ENCODE measurements at regions not wholly inside any gene's neighbourhood (a gene's known extent, or its start where the extent isn't known, plus 50 kb on each side); places are given as distances from the start of the nearest gene placed in this dataset.
"Not testable (repeated sequence)": the region's sequence is repeated elsewhere in the genome, so short reads cannot be mapped to it uniquely, and the experiment has no call there.

DNA sequence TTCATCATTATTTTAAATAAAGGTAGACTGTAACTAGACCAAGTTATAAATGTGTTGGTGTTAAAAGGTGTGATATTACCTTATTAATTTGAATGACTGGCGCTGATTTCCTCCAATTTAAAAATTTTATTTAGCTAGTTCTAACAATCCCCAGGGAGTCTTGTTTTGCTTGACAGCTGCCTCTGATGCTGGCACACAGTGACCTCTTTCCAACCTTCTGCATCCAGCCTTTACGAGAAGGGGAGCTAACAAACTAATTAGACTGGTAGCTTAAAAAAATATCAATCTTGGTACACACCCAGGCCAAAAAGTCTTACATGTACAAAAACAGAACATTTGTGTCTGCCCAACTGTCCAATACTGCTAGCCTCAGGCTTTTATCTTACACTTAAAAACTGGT lies 51.8 kb upstream of the ENPEP start:
- Histone ChIP-seq H3K9ac (ENCODE audit: low read depth in 2 of 2, low read length in 2 of 2) (no peak overlapping the region), H3K4me3 (no peak overlapping the region), H3K27ac (no peak overlapping the region), H3K27me3 (no peaks in the 10 kb centered on the region), H3K4me1 (no peaks in the 10 kb centered on the region), H3K9me3 (no peaks in the 10 kb centered on the region), H3K36me3 (no peaks in the 10 kb centered on the region)
- TF ChIP-seq, protein P1, sequence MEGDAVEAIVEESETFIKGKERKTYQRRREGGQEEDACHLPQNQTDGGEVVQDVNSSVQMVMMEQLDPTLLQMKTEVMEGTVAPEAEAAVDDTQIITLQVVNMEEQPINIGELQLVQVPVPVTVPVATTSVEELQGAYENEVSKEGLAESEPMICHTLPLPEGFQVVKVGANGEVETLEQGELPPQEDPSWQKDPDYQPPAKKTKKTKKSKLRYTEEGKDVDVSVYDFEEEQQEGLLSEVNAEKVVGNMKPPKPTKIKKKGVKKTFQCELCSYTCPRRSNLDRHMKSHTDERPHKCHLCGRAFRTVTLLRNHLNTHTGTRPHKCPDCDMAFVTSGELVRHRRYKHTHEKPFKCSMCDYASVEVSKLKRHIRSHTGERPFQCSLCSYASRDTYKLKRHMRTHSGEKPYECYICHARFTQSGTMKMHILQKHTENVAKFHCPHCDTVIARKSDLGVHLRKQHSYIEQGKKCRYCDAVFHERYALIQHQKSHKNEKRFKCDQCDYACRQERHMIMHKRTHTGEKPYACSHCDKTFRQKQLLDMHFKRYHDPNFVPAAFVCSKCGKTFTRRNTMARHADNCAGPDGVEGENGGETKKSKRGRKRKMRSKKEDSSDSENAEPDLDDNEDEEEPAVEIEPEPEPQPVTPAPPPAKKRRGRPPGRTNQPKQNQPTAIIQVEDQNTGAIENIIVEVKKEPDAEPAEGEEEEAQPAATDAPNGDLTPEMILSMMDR (IDR thresholded peaks at IDR 0.05), result no peak
- intact Hi-C loops (cut with DNase I), result no loop called here
- no peak for DNase-seq

GRCh38 chr4:110418641-110419040 lies 57.3 kb upstream of the ENPEP start:
- Histone ChIP-seq H3K9ac (ENCODE audit: low read depth in 2 of 2, low read length in 2 of 2) (no peak overlapping the region), H3K27ac (no peak overlapping the region), H3K4me1 (no peaks in the 10 kb centered on the region), H3K4me3 (no peak overlapping the region), H3K9me3 (no peaks in the 10 kb centered on the region), H3K27me3 (no peaks in the 10 kb centered on the region), H3K36me3 (no peaks in the 10 kb centered on the region)
- TF ChIP-seq, protein P1 (IDR thresholded peaks at IDR 0.05), result no peak
- DNase-seq, result no peak
- intact Hi-C loops (cut with DNase I), result no loop called here

DNA sequence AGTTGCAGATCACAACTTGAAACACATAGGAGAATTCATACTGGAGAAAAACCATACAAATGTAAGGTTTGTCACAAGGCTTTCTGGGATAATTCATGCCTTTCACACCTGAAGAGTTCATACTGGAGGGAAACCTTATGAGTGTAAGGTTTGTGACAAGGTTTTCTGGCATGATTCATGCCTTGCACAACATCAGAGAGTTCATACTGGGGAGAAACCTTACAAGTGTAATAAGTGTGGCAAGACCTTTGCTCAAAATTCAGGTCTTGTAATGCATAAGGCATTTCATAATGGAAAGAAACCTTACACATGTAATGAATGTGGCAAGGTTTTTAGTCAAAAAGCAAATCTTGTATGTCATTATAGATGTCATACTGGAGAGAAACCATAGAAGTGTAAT lies 58.8 kb upstream of the ENPEP start:
- DNase-seq, result no peak
- intact Hi-C loops (cut with DNase I), result no loop called here
- H3K27ac ChIP-seq, result no peak overlapping the region

GRCh38 chr4:110415478-110415877 lies 60.5 kb upstream of the ENPEP start:
- intact Hi-C loops (cut with DNase I), result no loop called here
- TF ChIP-seq, protein P1 (IDR thresholded peaks at IDR 0.05), result no peak
- Histone ChIP-seq H3K27ac (no peak overlapping the region), H3K4me1 (no peaks in the 10 kb centered on the region), H3K4me3 (no peak overlapping the region), H3K9me3 (no peaks in the 10 kb centered on the region), H3K36me3 (no peaks in the 10 kb centered on the region), H3K27me3 (no peaks in the 10 kb centered on the region), H3K9ac (ENCODE audit: low read depth in 2 of 2, low read length in 2 of 2) (no peak overlapping the region)
- no peak for DNase-seq

More for the DNA sequence above, 58.8 kb upstream of the ENPEP start:
- no peaks in the 10 kb centered on the region for H3K9me3 ChIP-seq
- H3K9ac ChIP-seq (ENCODE audit: low read depth in 2 of 2, low read length in 2 of 2), result no peak overlapping the region
- no peaks in the 10 kb centered on the region for H3K27me3 ChIP-seq
- H3K36me3 ChIP-seq, result no peaks in the 10 kb centered on the region
- no peaks in the 10 kb centered on the region for H3K4me1 ChIP-seq
- TF ChIP-seq, protein P1 (IDR thresholded peaks at IDR 0.05), result no peak
- H3K4me3 ChIP-seq, result no peak overlapping the region

DNA sequence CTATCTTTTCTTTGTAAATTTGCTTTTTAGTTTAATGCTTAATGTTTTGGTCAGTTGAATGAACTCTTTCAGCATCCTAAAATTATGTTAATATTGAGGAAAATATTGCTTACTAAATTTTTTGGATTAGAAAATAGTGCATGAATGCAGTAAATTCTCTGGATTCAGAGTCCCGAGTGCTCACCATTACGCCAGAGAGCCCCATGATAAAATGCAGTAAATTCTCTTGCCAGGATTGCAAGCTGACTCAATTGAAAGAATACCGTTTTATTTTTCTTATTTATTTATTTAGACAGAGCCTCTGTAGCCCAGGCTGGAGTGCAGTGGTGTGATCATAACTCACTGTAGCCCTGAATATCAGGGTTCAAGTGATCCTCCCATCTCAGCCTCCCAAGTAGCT lies 60.9 kb upstream of the ENPEP start:
- TF ChIP-seq, protein P1 (IDR thresholded peaks at IDR 0.05), result no peak
- no peaks in the 10 kb centered on the region for H3K9me3 ChIP-seq
- DNase-seq, result no peak
- H3K27me3 ChIP-seq, result no peaks in the 10 kb centered on the region
- no peak overlapping the region for H3K27ac ChIP-seq
- intact Hi-C loops (cut with DNase I), result no loop called here
- H3K4me3 ChIP-seq, result no peak overlapping the region
- H3K9ac ChIP-seq (ENCODE audit: low read depth in 2 of 2, low read length in 2 of 2), result no peak overlapping the region
- no peaks in the 10 kb centered on the region for H3K4me1 ChIP-seq
- no peaks in the 10 kb centered on the region for H3K36me3 ChIP-seq

GRCh38 chr4:110414561-110414920 lies 61.4 kb upstream of the ENPEP start:
- no peaks in the 10 kb centered on the region for H3K36me3 ChIP-seq
- H3K9me3 ChIP-seq, result no peaks in the 10 kb centered on the region
- no peak overlapping the region for H3K9ac ChIP-seq (ENCODE audit: low read depth in 2 of 2, low read length in 2 of 2)
- no peak overlapping the region for H3K27ac ChIP-seq
- TF ChIP-seq, protein P1 (IDR thresholded peaks at IDR 0.05), result no peak
- H3K4me3 ChIP-seq, result no peak overlapping the region
- H3K27me3 ChIP-seq, result no peaks in the 10 kb centered on the region
- H3K4me1 ChIP-seq, result no peaks in the 10 kb centered on the region
- no peak for DNase-seq
- intact Hi-C loops (cut with DNase I), result no loop called here

- H3K4me1 ChIP-seq; H3K9me3 ChIP-seq; H3K27ac ChIP-seq; H3K27me3 ChIP-seq; H3K4me3 ChIP-seq; DNase-seq; intact Hi-C loops (cut with DNase I); H3K9ac ChIP-seq (ENCODE audit: low read depth in 2 of 2, low read length in 2 of 2); H3K36me3 ChIP-seq: not testable (repeated sequence)
Observed at GRCh38 chr4:110413807-110414560, 62.0 kb upstream of the ENPEP start.

All from colonic mucosa (tissue), 4 donors.